HL-60/S4 treated with phorbol 12-myristate 13-acetate at 8.2 ng/mL for 4 days and 3 days (cell line): ENCODE measurements at regions not wholly inside any gene's neighbourhood (a gene's known extent, or its start where the extent isn't known, plus 50 kb on each side); places are given as distances from the start of the nearest gene placed in this dataset.

Experiments
- in situ Hi-C: fragments of 300-500 bp; cut with MboI; formaldehyde crosslinking; loops from 2 replicates; pipeline ENCODE4 v1.15.0; 2022; ENCODE audit warnings: low sequenced_read_pairs

DNA sequence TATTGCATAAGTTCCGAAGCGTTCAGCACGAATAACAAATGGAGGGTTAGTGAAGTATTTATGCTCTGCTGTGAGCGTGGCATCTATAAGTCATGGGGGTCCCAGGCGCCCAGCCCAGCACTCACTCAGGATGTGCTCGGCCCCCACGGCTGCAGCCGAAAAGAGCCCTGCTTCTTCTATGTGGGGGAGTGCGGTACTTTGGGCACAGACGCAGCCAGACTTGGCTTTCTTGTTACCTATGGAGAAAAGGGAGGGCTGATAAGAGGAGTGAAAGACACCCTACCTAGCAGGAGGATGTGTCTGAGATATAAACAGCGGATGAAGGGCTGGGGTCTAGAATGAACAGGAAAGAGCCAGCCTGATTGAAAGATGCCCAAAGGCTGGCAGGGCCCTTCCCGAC lies 51.4 kb downstream of the MRPL36 start:
- in situ Hi-C loops, result no loop called here

DNA sequence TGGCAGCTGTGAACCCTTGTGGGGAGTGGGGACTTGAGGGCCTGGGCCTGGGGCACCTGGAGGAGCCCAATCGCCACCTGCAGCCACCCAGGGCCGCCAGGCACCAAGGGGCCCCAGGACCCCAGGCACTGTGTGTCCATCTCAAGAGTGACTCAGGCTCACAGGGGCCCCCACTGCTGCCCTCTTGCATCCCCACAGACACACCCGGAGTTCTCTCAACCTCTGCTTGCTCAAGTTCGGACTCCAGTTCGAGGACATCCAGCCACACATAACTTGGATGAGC lies 51.9 kb downstream of the MRPL36 start:
- in situ Hi-C loops, result no loop called here

DNA sequence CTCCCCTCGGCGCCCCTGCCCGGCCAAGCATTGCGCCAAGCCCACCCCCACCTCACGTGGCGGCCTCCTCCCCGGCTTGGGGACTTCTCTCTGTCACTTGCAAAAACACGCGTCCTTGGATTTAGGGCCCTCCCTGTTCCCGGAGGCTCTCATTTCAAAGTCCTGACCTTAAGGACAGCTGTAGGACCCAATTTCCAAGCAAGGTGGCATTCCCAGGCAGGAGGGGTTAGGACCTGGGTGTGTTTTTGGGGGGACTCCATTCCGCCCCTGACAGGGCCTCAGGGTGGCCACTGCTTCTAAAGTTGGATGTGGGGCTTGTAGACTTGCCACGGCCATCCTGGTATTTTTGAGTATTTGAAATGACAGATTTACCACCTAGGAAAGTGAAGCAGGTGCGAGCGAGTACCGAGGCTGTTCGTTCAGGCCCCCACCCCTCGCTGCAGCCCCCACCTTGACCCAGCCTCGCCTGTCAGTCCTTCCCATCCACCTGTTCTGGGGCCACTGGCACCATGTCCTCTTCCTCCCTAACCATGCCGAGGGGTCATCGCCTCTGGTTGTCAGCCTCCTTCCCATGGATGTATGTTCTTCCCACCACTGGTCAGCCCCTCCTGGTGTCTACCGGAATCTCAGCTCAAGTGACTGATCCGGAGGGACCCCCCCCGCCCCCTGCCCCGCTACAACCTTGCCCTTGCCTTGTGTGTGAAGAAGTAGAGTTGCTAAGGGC lies 52.4 kb downstream of the MRPL36 start:
- in situ Hi-C loops, result no loop called here

DNA sequence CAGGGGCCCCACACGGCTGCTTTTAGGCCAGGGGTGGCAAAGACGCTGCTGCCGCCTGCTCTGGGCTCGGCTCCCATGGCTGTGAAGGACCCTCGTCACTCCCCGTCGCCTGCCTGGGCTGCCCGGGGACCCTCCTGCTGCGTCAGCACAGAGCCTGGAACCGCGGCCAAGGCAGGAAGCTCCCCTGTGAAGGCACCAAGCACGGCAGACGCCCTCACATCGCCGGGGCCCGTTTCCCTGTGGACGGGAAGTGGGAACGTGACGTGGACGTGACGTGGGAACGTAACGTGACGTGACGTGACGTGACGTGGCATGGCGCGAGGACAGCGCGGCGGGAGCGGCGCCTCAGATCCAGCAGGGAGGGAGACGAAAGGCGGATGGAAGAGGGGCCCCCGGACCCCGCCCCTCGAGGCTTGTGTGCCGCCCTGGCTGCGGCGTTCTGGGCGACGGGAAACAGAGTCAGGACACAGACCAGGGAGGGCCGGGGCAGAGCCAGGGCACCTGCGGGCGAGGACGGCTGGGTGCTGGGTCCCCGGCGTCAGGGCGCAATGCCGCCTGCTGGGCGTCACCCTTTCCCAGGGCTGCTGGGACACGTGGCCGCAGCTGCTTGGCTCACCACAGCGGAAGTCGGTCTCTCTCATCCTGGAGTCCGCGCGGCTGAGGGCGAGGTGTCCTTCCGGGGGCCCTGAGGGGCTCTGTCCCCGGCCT lies 53.1 kb downstream of the MRPL36 start:
- in situ Hi-C loops, result no loop called here

DNA sequence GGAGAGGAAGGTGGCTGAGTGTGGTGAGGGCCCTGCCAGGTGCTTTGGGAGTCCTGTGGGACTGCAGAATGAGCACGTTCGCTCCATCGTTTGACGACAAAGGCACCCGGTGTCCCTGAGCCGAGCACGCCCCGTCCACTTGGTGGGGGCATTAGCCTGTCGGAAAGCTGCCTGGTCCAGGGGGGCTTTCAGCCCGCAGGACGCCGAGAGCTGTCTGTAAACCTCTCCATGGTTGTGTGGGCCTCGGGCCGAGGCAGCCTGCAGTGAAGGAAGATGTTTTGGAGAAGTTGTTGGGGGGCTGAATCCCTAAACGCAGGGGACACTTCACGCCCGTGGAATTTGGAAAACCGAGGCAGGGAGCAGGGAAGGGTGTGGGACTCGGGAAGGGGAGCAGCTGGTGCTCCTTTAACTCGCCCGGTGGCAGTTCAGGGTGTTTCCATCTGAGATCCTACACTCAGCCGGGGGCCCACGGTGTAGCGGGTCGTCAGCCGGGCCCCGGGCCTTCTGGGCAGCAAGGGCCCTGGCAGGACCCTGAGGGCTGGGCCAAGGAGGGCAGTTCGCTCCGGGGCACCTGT lies 53.8 kb downstream of the MRPL36 start:
- in situ Hi-C loops, result no loop called here

DNA sequence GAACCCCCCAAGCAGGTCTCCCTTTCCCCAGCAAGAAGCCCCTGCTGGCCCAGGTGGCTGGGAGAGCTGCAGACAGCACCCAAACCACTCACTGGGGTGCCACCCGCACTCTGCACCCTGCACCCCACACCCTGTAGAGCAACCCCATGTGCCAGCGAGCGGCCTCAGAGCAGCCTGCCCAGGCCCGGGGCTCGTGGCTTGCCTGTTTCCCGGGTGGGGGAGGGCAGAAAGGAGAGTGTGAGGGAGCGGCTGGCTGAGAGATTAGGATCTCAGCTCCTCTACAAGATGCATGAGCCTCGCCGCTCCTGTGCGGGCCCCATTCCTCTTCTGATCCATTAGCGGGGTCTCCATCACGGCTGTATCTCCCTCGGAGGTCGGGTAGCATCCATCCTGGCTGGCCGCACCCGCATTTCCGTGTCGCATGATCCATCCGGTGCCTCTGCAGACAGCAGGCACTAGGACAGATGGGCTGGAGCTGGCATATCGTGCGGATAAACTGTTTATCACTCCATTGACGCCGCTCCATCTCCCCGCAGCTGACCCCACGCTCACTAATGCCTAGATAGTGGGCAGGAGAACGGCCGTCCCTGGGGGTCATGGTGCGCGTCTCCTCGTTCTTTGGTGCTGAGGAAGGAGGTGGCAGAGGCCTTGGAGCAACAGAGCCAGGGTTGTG lies 54.4 kb downstream of the MRPL36 start:
- in situ Hi-C loops, result no loop called here

DNA sequence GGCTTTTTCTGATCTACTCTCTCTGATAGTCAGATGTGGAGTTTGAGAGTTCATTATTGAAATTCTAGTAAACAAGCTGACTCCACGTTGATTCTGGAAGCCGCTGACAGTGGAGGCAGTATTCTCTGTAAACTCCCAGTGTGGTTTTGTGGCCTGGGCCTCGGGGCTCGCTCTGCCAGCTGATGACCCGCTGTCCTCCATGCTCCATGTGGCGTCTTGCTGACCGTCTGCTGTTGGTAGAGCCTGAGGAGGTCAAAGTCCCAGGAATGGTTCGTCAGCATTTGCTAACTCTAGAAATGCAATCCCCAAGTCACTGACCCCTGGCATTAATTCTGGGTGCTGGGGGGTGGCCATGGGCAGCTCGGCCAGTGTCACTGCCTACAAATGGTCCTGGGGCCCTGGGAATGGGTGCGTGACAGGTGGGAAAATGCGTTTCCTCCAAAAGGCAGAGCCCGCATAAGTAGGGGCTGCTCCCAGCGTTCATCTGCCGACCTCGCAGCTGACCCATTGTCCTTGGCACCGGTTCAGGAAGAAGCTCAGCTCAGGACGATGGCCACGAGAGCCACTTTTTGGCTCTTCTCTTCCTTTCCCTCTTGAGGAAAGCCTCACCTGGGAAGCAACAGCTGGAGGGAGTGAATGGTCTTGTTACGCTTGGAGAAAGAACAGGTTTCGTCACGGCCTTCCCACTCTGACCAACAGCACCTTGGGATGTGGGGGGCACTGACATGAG lies 55.1 kb downstream of the MRPL36 start:
- in situ Hi-C loops, result no loop called here

DNA sequence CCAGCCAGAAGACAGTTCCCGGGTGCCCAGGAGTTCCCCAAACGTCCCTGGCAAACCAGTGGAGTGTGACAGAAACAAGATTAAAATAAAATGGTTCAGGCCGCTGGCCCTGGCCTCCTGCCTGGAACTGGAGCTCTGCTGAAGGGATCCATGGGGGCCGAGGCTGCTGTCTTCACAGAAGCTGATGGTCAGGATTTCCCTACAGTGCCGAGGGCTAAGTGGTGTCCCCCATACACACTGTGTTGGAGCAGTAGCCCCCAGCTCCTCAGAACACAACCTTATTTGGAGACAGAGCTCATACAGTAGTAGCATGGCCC lies 55.9 kb downstream of the MRPL36 start:
- in situ Hi-C loops, result no loop called here

DNA sequence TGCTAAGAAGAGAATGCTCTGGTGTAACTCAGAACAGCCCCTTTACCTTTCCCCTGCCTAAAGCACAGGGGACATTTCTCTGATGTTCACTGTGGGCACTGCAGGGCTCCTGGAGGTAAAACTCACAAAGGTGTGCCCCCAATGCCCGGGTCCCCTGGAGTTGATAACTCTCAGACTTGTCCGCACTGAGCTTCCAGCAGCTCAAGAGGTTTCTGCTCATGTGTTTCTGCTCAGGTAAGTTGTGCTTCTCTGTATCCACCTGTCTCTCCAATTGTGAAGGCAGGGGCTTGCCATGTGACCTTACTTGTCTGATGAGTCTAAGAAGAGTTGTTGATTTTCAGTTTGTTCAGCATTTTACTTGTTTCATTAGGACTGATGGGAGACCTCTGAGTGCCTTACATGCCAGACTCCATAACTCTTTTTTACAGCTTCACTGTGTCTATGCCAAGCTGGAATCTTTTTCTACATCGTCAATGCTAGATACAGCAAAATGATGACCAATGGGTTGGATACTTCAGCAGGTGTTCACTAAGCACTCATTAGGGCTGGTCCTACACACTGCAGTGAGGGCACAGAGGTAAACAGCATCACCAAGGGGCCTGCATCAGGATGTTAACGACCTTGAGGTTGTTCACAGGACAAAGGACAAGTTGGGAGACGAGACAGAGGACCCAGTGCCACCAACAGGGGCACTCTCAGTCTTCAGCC lies 56.4 kb downstream of the MRPL36 start:
- in situ Hi-C loops, result no loop called here

DNA sequence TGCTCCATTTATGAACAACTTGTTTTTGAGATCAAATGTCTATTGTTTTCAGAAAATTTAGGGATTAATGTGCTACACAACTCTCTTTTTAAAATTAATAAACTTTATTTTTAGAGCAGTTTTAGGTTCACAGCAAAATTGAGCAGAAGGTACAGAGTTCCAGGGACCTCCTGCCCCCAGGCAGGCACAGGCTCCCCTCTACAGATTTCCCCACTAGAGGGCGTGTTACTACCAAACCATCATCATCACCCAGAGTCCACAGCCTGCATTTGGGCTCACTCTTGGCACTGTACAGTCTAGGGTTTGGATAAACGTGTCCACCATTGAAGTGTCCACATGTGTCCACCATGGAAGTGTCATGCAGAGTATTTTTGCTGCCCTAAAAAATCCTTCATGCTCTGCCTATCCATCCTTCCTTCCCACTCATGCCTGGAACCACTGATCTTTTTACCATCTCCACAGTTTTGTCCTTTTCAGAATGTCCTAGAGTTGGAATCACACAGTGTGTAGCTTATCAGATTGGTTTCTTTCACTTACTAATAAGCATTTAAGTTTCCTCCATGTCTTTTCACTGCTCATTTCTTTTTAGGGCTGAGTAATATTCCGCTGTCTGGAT lies 61.7 kb downstream of the MRPL36 start:
- in situ Hi-C loops, result no loop called here

DNA sequence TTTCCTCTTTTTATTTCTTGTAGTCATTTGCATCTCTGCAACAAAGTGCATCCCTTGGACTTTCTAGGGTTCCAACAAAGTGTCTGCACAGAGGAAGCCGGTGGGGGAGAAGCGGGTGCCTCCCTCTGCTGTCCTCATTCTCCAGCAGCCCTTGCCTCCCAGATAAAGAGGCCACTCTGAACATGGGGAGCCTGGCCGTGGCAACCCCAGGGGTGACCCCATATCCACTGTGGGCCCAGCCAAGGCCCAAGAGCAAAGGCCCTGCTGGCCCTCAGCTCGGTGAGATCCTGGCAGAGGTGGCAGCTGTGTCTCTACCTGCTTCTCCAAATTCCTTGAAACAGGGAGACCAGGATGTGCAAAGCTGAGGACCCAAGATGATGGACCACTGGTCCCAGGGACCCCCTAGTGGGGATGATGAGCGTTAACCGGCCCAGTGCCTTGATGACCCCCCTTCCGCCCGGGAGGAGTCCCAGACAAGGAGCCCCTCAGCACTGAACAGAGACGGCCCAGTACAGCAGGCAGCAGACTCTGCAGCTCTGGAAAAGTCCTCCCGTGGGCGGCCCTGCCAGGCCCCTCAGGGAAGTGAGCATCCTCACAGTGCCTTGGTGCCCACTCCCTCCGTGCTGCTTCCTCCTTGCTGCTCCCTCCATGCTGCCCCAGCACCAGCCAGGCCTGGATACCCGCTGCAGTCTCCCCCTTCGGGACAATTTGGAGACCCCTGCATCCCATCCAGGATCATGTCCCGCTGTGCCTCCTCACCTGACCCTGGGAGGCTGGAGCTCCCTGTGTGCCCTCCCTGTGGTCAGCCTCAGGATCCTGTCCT lies 62.5 kb downstream of the MRPL36 start:
- in situ Hi-C loops, result no loop called here

DNA sequence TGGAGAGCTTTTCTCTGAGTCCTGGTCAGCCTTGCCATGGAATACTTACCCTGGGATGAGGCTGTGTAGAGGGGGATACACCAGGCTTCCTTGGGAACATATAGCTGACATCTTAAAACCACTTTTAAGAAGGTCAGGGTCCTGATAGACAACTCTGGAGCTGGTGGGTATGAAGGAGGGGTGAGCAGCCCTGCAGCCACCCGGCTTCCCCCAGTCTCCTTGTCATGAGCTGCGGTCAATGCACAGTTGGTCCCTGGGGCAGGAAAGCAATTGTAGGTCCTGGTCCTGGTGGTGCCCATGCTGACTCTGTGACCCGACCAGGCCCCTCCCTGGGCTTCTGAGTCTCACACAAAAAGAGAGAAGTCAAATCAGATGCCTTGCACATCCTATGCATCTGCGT lies 63.6 kb downstream of the MRPL36 start:
- in situ Hi-C loops, result no loop called here

DNA sequence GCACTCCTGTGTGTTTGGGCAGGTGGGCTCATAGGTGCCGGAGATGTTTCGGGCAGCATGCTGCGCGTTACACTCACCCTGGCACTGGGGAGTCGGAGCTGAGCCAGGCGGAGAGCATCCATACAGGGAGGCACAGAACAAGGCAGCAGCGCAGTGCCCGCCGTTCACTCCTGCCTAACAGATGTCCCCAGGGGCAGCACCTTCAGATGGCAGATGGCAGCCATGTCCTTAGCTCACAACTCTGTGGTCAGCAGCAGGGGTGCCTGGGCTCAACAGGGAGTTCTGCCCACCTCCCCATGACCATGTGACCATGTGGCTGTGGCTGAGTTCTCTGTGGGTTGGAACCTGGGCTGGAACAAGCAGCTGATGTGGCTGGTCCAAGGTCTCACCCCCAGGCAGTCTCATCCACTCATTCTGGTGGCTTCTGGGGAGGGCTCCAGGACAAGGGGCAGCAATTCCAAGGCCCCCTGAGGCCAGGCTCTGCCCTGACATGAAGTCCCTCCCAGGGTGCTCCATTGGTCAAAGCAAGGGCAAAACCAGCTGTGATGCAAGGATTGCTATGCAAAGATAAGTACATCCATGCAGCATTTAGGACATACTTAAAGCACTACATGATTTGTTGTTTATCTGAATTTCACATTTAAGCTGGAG lies 64.2 kb downstream of the MRPL36 start:
- in situ Hi-C loops, result no loop called here

DNA sequence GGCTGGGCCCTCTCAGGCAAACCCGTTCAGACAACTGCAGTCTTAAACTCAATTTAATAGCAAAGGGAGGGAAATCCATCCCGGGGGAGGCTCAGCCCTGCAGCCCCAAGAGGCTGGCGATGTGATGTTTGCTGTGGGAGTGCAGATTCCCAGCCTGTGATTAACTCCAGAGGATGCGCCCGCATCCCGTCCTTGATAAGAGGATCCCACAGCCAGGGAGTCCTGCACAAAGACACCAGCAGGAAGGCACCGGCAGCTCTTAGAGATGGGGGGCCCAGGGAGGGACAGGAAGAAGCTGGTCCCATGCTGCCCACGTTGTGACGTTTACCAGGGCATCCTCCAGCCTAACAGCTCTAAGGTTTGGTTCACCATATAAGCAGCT lies 64.7 kb downstream of the MRPL36 start:
- in situ Hi-C loops, result no loop called here

DNA sequence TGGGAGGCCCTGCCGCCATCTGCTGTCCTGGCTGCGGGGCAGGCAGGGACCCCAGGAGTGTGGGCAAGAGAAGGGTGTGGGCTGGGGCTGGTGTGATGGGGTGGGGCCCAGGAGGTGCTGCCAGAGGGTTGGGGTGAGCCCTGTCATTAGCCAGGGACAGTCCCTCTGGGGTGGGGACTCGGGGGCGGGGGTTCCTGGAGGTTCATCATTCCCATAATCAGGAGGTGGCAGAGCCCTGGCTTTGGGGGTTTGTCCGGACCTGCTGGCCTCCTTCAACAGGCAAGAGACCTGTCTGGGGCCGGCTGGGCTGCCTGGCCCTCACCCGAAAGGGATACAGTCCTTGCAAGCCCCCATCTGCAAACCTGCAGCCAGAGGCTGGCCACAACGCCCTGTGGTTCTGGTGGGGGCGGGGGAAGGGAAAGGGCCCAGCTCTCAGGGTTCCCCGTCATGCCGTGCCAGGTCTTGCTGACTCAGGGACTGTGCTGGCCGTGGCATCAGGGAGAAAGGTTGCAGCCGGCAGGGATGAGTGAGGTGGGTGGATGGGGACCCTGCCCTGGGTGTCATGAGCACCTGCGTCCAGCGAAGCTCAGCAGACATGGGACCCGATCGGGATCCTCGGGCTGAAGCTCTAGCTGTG lies 65.2 kb downstream of the MRPL36 start:
- in situ Hi-C loops, result no loop called here

DNA sequence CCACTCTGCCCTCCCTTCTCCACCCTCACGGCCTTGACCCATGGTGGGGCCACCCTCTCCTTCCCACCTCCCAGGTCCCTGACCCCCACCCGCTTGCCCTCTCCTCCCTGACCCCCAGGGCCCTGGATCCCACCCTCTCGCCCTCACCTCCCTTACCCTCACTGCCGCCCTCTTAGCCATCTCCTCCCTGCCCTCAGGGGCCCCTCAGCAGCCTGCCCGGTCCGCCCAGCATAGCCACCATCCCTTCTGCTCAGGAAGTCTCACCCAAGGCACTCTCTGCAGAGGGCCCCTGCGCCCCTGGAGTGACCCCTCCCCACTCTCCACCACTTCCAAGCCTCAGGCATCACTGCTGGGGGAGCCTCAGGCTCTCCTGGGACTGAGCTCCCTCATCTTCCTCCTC lies 66.3 kb downstream of the MRPL36 start:
- in situ Hi-C loops, result no loop called here

DNA sequence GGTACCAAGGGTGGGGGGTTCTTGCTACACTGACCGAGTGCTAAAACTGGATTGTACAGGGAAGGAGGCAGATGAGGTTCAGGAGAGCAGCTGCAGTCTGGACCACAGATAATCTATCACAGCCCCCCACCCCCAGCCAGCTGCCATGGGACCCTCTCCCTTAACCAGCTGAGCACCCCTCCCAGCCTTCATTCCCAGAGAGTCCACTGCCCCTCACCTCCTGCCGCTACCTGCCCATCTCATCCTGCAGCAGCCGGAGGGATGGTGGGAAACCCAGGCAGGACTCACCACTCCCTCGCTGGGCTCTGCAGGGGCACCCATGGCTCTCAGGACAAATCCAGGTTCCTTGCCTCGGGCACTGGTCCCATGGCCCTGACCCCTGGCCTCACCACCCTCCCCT lies 66.7 kb downstream of the MRPL36 start:
- in situ Hi-C loops, result no loop called here

DNA sequence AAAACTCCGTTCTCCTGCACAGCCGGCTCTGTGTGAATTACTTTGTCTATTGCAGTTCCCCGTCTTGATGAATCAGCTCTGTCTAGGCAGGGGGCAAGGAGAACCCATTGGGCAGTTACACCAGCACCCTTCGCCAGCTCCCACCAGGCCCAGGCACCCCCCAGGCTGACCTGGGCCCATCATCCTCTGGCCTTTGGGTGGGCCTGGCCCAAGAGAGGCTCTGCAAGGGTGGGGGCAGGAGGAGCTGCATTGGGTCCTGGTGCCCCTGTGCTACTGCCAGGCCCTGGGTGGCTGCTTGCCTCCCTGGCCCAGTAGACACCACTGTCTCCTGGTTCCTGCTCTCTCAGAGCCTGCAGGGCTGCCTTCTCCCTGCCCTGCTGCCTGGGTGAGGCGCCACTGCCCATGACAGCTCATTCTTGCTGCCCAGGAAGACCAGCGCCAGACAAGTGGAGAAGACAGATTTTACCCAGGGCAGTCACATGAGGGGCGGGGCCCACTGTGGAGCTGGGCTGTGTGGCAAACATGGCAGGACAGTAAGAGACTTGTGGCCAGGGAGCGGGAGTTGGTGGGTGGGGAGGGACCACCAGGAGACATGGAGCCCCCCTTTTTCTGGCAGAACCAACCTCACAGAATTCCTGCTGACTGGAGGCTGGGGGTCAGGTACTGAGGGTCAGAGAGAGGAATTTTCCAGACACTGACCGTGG lies 67.2 kb downstream of the MRPL36 start:
- in situ Hi-C loops, result no loop called here
